HTERT RPE-1 (cell line): ENCODE measurements at regions not wholly inside any gene's neighbourhood (a gene's known extent, or its start where the extent isn't known, plus 50 kb on each side); places are given as distances from the start of the nearest gene placed in this dataset.
"Not testable (repeated sequence)": the region's sequence is repeated elsewhere in the genome, so short reads cannot be mapped to it uniquely, and the experiment has no call there.

Source experiments
- in situ Hi-C: fragments of 300-500 bp; cut with MboI; formaldehyde crosslinking; loops from 4 replicates; pipeline ENCODE4 v1.14.3; 2020; ENCODE audit warnings: low sequenced_read_pairs

DNA sequence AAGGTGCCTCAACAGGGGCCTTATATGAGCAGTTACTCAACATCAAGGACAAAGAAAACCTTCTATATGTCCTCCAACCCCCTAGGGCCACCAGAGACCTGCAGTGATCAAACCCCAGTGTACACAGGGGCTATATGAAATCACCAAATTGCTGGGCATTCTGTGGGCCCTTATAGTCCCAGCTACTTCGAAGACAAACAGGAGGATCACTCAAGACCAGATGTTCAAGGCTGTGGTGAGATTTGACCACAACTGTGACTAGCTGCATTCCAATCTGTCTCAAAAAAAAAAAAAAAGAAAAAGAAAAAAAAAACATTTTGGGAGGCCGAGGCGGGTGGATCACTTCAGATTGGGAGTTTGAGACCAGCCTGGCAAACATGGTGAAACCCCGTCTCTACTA is 51.0 kb upstream of the PRB2 start:
- in situ Hi-C loops: no loop called here

DNA sequence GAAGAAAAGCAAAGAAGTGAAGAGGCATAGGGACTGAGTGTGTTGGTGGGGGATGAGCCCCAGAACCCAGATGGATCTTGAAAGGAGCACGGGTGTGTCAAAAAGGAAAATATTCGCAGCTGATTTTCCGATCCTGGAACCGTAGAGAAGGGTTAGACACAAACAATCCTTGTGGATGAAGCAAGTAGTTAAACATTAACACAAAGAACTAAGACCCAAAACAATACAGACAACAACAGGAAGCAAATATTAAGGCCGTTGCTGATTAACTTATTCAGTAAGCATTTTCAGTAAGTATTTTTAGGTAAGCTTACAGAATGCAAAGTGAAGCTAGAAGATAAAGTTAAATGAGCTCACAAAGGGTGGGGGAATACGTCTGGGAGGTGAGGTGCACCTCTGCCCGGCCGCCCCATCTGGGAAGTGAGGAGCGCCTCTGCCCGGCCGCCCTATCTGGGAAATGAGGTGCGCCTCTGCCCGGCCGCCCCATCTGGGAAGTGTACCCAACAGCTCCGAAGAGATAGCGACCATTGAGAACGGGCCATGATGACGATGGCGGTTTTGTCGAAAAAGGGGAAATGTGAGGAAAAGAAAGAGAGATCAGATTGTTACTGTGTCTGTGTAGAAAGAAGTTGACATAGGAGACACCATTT is 62.8 kb upstream of the PRB2 start:
- in situ Hi-C loops: no loop called here

DNA sequence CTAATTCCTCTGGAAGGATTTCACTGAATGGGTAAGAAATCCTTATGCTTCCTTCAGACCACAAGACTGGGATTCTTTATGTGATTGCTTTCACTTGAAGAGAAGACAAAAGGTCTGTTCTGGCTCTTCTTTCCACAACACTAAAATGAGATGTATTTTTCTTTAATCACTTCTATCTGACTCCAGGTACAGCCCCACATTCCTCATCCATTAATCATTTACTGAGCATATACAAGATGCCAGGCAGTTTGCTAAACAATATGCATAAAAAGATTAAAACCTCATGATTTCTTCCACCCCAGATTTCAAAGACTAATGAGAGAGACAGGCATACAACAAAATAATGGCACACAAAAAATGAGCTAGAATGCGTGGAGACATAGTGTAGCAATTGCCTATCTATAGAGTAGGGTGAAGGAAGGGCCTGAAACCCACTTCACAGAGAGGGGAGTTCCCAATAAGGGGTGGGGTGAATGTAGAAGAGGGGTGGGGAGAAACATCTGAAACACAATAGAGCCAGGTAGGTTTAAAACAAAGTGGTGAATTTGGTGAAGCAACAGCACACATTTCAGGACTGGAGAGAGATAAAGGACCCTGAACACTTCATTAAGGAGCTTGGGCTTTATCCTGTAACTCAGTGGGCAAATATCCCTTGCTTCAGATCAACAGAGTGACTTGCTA is 65.1 kb upstream of the PRB2 start:
- in situ Hi-C loops: no loop called here

DNA sequence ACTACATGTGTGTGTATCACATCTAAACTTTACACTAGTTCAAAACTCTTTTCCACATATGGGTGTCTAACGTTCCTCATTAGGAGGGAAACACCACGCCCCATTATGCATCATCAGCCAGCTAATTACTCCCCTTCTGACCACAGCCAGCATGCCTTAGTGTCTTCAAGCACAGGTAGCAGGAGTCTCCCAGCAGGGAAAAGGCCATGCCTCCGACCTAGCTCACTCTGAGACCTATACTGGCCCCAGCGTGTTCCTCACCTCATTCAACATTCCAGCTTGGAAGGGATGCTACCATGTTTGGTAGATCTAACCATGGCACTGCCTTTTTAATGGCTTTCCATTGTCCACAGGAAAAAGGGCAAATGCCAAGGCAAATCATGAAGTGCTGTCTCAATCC is 66.1 kb upstream of the PRB2 start:
- in situ Hi-C loops: no loop called here

DNA sequence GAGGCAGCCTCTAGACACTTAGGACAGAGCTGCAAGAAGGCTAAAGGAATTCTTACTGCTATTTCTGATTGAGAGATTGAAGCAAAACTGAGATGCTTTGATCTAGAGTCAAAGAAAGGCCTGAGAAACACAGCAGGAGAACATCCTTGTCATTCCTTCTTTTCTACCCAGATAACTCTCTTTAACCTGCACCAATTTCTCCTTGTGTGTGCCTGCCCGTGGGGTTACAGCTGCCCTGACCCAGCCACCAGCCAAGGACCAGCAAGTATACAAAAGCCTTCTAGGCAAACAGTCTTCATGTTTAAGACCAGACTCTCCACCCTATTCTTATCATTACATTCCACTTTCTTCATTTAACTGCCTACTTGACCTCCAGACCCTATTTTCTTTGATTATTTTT is 81.7 kb upstream of the PRB2 start:
- in situ Hi-C loops: no loop called here

DNA sequence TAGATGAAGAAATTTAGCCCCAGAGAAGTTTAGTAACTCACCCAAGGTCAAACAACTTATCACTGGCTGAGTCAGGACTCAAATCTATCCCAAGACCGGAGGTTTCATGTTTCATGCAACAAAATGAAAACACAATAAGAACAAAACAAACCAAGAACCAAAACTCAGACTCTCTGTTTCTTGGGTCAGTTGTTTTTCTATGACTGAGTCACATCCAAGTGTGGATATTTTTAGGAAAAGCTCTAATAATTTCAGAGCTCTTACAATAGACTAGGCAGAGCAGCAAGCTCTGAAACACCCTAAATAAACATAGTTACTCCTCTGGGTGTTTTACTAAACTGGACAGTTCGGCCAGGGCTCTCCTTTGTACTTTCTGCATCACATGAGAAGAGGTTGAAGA is 87.6 kb upstream of the PRB2 start:
- in situ Hi-C loops: no loop called here

DNA sequence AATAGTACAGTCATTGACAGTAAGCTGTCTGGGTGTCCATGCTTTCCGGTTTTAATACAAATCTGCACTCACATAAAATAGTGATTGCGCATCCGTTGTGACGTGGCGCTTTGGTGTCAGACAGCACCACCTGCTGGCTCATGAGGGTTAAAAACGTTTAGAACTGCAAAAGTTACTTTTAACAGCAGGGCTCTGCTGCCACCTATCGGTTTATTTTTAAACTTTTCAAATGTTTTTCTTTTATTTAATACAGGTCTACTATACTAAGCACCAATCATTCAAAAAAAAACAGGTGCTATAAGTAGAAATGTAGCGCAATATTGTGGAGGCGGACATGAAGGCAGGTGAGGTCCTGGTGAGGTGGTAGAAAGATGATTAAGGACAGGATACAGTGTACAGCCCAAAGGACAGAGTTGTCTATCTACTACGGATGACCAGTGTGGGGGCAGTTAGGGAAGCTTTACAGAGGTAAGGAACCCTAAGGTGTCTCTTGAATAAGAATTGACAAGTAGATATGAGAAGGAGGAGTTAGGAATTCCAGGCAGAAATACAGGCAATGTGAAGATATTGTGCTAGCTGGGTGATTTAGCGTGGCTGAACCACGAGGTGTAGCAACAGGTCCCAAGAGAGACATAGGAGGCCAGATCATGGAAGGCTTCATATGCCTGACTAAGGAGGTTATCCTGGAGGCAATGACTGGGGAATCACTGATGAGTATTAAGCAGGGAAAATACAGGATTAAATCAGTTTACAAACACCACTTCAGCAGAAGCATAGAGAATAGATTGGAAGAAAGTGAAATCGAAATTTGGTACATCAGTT is 91.5 kb upstream of the PRB2 start:
- in situ Hi-C loops: no loop called here

DNA sequence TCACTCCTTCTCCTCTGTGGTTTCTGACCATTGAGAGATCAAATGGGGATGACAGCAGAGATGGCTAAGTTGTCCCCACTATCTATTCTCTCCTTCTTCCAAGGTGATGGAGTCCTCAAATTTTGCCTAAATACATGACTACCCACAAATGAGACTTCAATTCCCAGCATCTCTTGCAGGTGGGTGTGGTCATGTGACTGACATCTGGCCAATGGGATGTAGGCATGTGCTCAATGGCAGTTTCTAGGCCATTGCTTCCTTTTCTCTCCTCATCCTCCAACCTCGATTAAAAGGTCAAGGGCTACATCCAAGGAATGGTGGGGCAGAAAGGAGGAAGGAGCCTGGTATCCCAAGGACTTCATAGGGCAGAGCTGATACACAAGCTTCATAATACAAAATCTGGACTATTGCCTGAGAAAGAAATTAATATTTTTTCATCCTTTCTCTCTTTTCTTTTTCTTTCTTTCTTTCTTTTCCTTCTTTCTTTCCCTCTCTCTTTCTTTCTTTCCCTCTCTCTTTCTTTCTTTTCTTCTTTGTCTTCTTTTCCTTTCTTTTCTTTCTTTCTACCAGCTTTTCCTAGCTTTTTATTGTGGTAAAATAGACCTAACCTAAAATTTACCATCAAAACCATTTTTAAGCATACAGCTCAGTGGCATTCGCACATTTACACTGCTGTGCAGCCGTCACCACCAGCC is 100.9 kb upstream of the PRB2 start:
- in situ Hi-C loops: no loop called here

DNA sequence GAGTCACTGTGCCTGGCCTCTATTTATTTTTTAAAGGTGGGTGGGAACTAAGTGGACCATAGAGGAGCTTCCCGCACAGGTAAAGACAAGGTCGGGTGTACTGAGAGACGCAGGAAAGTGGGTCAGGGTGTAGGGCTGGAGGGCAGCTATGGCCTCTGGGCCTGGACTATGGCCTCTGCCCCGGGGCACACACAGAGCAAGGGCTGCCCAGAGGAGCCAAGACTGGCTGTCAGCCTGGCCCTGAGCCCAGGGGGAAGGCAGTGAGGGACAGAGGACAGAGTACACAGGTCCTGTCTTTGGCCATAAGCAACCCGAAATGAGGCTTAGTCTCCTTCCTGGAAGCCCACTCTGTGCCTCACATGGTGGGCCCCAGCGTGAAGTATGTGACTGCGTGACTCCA is 102.1 kb upstream of the PRB2 start:
- in situ Hi-C loops: no loop called here

DNA sequence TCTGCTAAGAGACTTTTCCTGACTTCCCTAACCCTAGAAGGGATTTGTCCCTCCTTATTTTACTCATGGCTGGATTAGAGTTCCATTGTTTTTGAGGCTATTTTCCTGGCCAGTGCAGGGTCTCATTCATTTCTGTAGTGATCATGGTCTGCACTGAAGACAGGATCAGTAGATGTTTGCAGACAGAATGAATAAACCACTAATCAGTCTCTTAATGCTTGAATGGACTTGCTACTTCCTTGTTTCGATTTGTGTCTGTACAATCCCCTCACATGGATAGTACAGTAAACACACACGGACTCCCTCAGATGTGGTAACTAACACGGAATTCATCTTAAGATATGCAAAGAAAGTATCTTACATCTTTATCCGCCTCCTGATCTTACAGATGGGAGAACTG is 102.6 kb upstream of the PRB2 start:
- in situ Hi-C loops: no loop called here

DNA sequence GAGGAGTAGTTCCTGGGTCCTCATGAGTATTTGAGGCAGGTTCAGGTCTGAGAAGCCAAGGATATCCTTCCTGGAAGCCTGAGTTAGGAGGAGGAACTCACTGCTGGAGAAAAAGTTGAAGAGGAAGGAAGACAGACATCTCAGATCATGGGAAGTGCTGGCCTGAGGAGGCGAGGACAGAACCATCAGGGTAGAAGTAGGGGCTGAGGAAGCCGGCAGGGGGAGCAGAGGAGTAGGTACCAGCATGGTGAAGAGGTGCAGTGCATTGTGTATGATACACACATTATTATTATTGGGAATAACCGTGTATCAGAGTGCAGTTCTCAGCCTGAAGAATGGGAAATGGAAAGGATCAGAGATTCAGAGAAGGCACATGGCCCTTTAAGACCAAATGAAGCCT is 103.2 kb upstream of the PRB2 start:
- in situ Hi-C loops: not testable (repeated sequence)

DNA sequence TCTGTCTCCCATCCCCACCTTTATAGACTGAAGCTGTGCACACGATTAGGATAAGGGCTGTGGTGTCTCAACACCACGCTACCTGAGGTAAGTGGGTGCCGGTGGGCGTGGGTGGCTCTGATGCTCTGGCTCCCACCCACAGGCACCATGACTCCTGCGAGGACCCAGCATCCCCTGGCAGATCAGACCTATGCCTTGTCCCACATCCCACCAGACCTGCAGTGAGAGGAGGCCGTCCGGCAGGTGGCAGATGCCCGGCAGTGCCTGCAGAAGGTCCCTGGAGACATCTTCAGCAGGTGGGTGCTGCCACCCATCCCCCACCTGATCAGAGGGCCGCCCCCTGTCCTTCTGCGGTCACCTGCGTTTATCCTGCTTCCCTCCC is 104.4 kb upstream of the PRB2 start:
- in situ Hi-C loops: no loop called here

DNA sequence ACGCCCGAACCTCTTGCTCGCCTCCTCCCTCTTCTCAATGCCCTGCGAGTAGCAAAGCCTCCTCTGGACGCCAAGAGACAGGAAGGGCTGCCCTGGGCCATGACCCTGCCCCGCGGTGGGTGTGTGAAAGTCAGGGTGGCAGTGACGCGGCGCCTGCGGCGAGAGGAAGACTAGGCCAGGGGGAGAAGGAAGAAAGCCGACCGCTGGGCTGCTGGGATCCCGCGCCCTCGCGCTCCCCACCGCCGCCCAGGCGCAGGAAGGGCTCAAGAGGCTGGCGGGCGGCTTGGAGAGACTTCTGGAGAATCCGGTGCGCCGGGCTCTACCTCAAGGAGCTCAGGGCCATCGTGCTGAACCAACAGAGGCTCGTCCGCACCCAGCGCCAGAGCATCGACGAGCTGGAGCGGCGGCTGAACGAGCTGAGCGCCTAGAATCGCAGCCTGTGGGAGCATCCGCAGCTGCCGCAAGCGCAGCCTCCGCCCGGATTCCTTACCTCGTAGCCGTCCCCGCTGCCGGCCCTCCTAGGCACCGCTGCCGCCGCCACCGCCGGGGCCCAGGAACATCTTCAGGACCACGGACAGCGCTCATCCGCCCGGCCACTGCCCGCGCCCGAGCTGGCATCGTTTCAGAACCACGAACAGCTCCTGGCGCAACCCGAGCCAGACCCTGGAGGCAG is 105.0 kb upstream of the PRB2 start:
- in situ Hi-C loops: no loop called here

DNA sequence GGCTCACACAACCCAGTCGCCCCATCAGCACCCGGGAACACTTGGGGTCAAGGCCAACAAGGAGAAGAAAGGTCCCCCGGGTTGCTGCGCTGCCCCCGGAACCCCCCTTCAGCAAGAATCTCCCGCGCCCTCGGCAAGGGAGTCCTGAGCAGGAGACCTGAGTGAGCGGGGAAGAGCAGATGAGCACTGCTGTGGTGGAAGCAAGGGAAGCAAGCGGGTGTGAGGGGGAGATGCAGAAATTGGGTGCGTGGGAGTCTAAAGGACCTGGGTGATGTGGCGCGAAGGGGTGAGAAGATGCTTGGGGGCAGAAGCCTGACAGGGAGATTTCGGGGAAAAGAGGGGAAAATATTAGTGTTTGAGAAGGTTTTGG is 105.5 kb upstream of the PRB2 start:
- in situ Hi-C loops: no loop called here

DNA sequence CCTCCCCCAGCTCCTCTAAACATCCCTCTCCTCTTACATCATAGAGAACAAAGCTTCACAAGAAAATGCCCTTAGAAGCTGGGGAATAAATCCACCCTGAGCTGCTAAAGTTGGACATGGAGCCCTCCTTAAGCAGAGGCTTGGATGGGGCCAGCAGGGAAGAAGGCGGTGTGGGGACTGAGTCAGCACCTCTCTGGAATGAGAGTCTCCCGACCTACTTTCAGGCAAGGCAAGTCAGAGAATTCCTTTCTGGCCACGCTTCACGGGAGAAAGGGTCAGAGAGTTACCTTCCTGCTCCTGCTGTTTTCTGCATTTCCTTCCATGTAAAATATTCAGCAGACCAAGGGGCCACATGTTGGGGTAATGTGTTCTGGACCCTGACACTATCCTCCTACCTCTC is 113.3 kb upstream of the PRB2 start:
- in situ Hi-C loops: no loop called here

DNA sequence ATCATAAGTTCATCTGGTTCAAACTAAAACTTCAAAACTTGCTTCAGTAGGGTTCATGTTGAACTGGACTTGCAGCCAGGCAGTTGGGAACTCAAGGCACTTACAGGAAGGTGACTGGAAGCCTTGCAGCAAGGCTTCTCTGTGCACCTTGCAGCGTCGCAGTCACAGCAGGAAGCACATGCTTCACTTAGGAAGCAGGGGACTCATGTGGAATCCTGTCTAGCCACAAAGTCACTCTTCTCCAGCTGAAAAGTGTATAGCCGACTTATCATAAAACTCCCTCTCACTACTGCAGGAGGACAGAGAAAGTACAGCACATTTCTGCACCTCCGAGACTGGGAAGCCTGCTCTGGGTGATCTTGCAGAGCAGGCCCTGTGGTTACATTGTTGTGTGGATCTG is 114.0 kb upstream of the PRB2 start:
- in situ Hi-C loops: no loop called here

DNA sequence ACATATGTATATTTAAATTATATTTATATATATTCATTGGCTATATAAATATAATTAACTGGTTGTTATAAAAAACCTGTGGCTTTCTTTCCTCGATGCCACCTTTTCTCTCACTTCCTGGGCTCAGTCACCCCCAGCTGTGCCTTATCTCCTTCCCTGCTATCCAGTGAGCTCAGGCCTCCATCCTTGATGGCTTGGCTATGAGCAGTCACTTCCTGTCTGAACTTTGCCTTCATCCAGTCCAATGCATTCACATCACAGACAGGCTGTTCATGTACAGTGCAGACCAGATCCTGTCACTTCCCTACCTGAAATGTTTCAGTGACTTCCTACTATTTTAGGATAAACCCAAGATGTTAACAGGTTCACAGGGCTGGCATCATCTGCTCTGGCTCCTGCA is 115.3 kb upstream of the PRB2 start:
- in situ Hi-C loops: no loop called here

DNA sequence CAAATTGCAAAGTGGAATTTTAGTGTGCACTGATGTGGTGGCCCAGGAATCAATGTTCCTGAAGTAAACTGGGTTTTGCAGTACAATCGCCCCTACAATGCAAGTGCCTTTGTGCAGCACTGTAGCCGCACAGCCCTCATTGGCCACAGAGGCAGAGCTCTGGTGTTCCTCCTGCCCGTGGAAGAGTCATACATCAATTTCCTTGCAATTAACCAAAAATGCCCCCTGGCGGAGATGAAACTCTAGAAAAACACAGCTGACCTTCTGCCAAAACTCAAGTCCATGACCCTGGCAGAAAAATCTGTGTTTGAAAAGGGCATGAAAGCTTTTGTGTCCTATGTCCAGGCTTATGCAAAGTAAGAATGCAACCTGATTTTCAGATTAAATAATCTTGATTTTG is 117.9 kb upstream of the PRB2 start:
- in situ Hi-C loops: no loop called here

DNA sequence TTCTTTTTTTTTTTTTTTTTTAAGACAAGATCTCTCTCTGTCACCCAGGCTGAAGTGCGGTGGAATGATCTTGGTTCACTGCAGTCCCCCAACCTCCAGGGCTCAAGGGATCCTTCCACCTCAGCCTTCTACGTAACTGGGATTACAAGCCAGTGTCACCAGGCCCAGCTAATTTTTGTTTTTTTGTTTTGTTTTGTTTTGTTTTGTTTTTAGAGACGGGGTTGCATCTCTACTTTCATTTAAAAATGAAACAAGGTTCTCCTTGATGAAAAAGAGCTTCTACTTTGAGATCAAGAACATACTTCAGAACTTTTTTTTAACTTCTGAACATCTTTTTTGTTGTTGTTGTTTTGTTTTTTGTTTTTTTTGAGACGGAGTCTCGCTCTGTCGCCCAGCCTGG is 121.7 kb upstream of the PRB2 start:
- in situ Hi-C loops: no loop called here

DNA sequence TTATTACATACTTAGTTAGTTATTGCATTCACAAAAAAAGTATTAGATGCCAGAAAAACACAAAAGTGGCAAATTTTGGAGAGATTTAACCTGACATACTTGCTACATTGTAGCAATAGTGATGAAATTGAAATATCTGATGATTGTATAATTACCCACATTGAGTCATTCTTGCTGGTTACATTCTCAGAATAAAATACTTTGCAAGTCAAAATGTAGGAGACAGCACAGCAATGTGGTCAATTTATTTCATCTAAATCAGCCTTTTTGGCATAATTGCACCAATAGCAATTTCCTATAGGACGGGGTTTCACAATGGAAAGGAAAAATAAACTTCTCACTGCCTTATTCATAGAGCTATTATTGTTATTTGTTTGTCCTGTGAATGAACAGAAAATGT is 125.0 kb upstream of the ETV6 start:
- in situ Hi-C loops: no loop called here

DNA sequence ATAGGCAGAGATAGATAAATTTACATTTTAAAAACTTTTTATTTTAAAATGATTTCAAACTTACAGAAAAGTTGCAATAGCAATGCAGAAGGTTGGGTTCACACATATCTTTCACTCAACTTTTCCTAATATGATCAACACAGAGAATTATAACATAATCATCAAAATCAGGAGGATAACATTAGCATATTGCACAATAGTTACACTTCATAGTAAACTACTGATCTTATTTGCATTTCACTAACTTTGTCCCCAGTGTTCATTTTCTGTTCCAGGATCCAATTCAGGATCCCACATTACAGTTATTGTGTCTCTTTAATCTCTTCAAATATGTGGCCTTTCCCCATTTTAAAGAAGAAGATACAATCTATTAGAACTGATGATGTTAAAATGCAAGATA is 115.4 kb upstream of the ETV6 start:
- in situ Hi-C loops: no loop called here
